HCT116 (cell line): ENCODE measurements at regions not wholly inside any gene's neighbourhood (a gene's known extent, or its start where the extent isn't known, plus 50 kb on each side); places are given as distances from the start of the nearest gene placed in this dataset.

Experiments
- ATAC-seq: fragments of 200-7000 bp; cut with Tn5 transposase; 2 replicates; pipeline ENCODE4 v1.9.1; 2020; ENCODE audit warnings: mild to moderate bottlenecking, moderate library complexity
- BruUV-seq: library from RNA; stranded (reverse); fragments of 400-500 nt; replicated peaks from 2 replicates; lab custom pipeline; 2021; lab: Mats Ljungman, UMichigan
- CTCF ChIA-PET: fragments of 300-600 bp; sonication (Branson Sonifier 250); formaldehyde crosslinking; loops from one replicate; lab custom pipeline; 2021; ENCODE audit warnings: antibody characterized with exemption; lab: Charles Lee
- POLR2A ChIA-PET: fragments of 300-600, 350-600 bp; sonication (Branson Sonifier 250); formaldehyde crosslinking; loops from one replicate; lab custom pipeline; 2021; ENCODE audit warnings: antibody characterized with exemption; lab: Charles Lee
- RAD21 ChIA-PET, 2 experiments: fragments of 300-600 bp; sonication (Branson Sonifier 250); formaldehyde crosslinking; loops; one replicate each; lab custom pipeline; 2023; ENCODE audit warnings: low total read pairs in 2 of 2; ENCODE audit not compliant: uncharacterized antibody in 2 of 2, unreplicated experiment in 2 of 2, low non-redundant PET in 1 of 2; lab: Charles Lee
- DNase-seq: peaks from one replicate; pipeline ENCODE4 v3.0.0-alpha.2; 2010; ENCODE audit warnings: low read depth, low spot score
- H2AFZ ChIP-seq: fragments of 200-600 bp; shearing (Covaris generic), sonication (generic); 2 replicates; pipeline ENCODE4 v1.6.1; 2017; ENCODE audit warnings: low read depth, mixed run types, mixed read lengths, antibody characterized with exemption, low read length; ENCODE audit not compliant: poor library complexity, severe bottlenecking
- H3K27ac ChIP-seq: 2 replicates; pipeline ENCODE4 v1.5.1; 2012; ENCODE audit warnings: low read depth, low read length
- H3K27me3 ChIP-seq: fragments of 200-600 bp; sonication (generic); 2 replicates; pipeline ENCODE4 v1.6.1; 2016; ENCODE audit warnings: mixed run types, low read length, mixed read lengths; ENCODE audit not compliant: insufficient read depth
- H3K36me3 ChIP-seq, 2 experiments: fragments of 200-500 bp in 1 of 2; fragments of 200-600 bp in 1 of 2; sonication (Bioruptor generic) in 1 of 2; sonication (generic) in 1 of 2; 2 replicates each; pipeline versions ENCODE4 v1.5.1 to v1.6.1; 2014 to 2016; ENCODE audit warnings: low read length in 2 of 2, inconsistent platforms in 1 of 2, mixed read lengths in 1 of 2, mixed run types in 1 of 2; ENCODE audit not compliant: insufficient read depth in 2 of 2, control insufficient read depth in 1 of 2
- H3K4me1 ChIP-seq, 2 experiments: fragments of 200-600 bp in 1 of 2; sonication (generic) in 1 of 2; 2 replicates each; pipeline versions ENCODE4 v1.5.1 to v1.6.1; 2012 to 2017; ENCODE audit warnings: low read length in 2 of 2, inconsistent platforms in 1 of 2, mild to moderate bottlenecking in 1 of 2, mixed read lengths in 1 of 2, mixed run types in 1 of 2, moderate library complexity in 1 of 2; ENCODE audit not compliant: insufficient read depth in 2 of 2, control insufficient read depth in 1 of 2
- H3K4me2 ChIP-seq: fragments of 200-600 bp; sonication (generic); 2 replicates; pipeline ENCODE4 v1.6.1; 2017; ENCODE audit warnings: mixed run types, low read length, mixed read lengths
- H3K4me3 ChIP-seq, 2 experiments: fragments of 200-600 bp in 1 of 2; sonication (generic) in 1 of 2; replicated peaks in 1 of 2; 2 replicates each; pipeline ENCODE4 v1.5.1; 2011 to 2016; ENCODE audit warnings: low read length in 2 of 2, control low read depth in 1 of 2, low read depth in 1 of 2, mild to moderate bottlenecking in 1 of 2, mixed read lengths in 1 of 2, mixed run types in 1 of 2
- H3K79me2 ChIP-seq: fragments of 200-600 bp; sonication (generic); 2 replicates; pipeline ENCODE4 v1.6.1; 2017; ENCODE audit warnings: mild to moderate bottlenecking, mixed run types, low read length, moderate library complexity, mixed read lengths; ENCODE audit not compliant: insufficient read depth
- H3K9ac ChIP-seq: fragments of 200-600 bp; sonication (generic); 2 replicates; pipeline ENCODE4 v1.6.1; 2016; ENCODE audit warnings: low read length, mixed read lengths
- H3K9me2 ChIP-seq: fragments of 200-600 bp; sonication (generic), shearing (Covaris generic); 2 replicates; pipeline ENCODE4 v1.6.1; 2017; ENCODE audit warnings: mixed run types, mild to moderate bottlenecking, moderate library complexity; ENCODE audit not compliant: insufficient read depth
- H3K9me3 ChIP-seq, 2 experiments: fragments of 200-500 bp in 1 of 2; fragments of 200-600 bp in 1 of 2; sonication (Bioruptor generic) in 1 of 2; sonication (generic) in 1 of 2; 2 replicates each; pipeline ENCODE4 v1.6.1; 2014 to 2017; ENCODE audit warnings: low read length in 2 of 2, mixed read lengths in 2 of 2, inconsistent platforms in 1 of 2, low read depth in 1 of 2, mild to moderate bottlenecking in 1 of 2, mixed run types in 1 of 2, moderate library complexity in 1 of 2; ENCODE audit not compliant: control insufficient read depth in 1 of 2, insufficient read depth in 1 of 2
- H4K20me1 ChIP-seq: fragments of 200-600 bp; sonication (generic), shearing (Covaris generic); 2 replicates; pipeline ENCODE4 v1.6.1; 2017; ENCODE audit warnings: mixed run types, mild to moderate bottlenecking, moderate library complexity; ENCODE audit not compliant: insufficient read depth
- ATF3 ChIP-seq: IDR thresholded peaks from 2 replicates; pipeline ENCODE4 v1.6.1; 2012
- CBX3 ChIP-seq: IDR thresholded peaks from 2 replicates; pipeline ENCODE4 v1.6.1; 2012; ENCODE audit warnings: low read depth
- CEBPB ChIP-seq: IDR thresholded peaks from 2 replicates; pipeline ENCODE4 v1.6.1; 2012; ENCODE audit warnings: low read depth
- EGR1 ChIP-seq: IDR thresholded peaks from 2 replicates; pipeline ENCODE4 v1.6.1; 2012; ENCODE audit warnings: low read depth
- ELF1 ChIP-seq: IDR thresholded peaks from 2 replicates; pipeline ENCODE4 v1.6.1; 2012; ENCODE audit warnings: low read depth, borderline replicate concordance
- EZH2 ChIP-seq: fragments of 200-600 bp; sonication (generic); IDR thresholded peaks from 2 replicates; pipeline ENCODE4 v1.6.1; 2017; ENCODE audit warnings: antibody characterized with exemption, mixed run types
- EZH2phosphoT487 ChIP-seq: fragments of 200-600 bp; IDR thresholded peaks from 2 replicates; pipeline ENCODE4 v1.6.1; 2018; ENCODE audit warnings: antibody characterized with exemption, borderline replicate concordance
- JUND ChIP-seq: IDR thresholded peaks from 2 replicates; pipeline ENCODE4 v1.6.1; 2012
- MAX ChIP-seq: IDR thresholded peaks from 2 replicates; pipeline ENCODE4 v1.6.1; 2012
- POLR2A ChIP-seq: IDR thresholded peaks from 2 replicates; pipeline ENCODE4 v1.7.0; 2011; ENCODE audit warnings: borderline replicate concordance; ENCODE audit not compliant: insufficient read depth, insufficient read length; ENCODE audit errors: extremely low read depth
- POLR2AphosphoS5 ChIP-seq: IDR thresholded peaks from 2 replicates; pipeline ENCODE4 v1.6.1; 2011; ENCODE audit warnings: mild to moderate bottlenecking, low read depth, low read length, moderate library complexity
- SIN3A ChIP-seq: IDR thresholded peaks from 2 replicates; pipeline ENCODE4 v1.6.1; 2012; ENCODE audit warnings: low read depth
- YY1 ChIP-seq: IDR thresholded peaks from 2 replicates; pipeline ENCODE4 v1.6.1; 2011; ENCODE audit warnings: low read length, low read depth, moderate library complexity, mild to moderate bottlenecking; ENCODE audit not compliant: insufficient replicate concordance; ENCODE audit errors: extremely low read depth
- ZFX ChIP-seq: fragments of 450-650 bp; IDR thresholded peaks from 2 replicates; pipeline ENCODE4 v1.6.1; 2017
- ZNF274 ChIP-seq: fragments of 200-500 bp; sonication (Bioruptor generic); IDR thresholded peaks from 2 replicates; pipeline ENCODE4 v1.6.1; 2014; ENCODE audit warnings: mild to moderate bottlenecking, low read depth, low read length, inconsistent platforms
- intact Hi-C: fragments of 100-400 bp; cut with micrococcal nuclease; formaldehyde crosslinking; loops from 2 replicates; pipeline ENCODE4 v1.10.0; 2022
- TF ChIP-seq, protein P1 (sequence below): IDR thresholded peaks from 2 replicates; pipeline ENCODE4 v1.6.1; 2012; ENCODE audit warnings: low read depth
- TF ChIP-seq, protein P2 (sequence below): IDR thresholded peaks from 2 replicates; pipeline ENCODE4 v1.6.1; 2011; ENCODE audit warnings: mild to moderate bottlenecking, low read length, moderate library complexity; ENCODE audit not compliant: insufficient replicate concordance; ENCODE audit errors: extremely low read depth

DNA sequence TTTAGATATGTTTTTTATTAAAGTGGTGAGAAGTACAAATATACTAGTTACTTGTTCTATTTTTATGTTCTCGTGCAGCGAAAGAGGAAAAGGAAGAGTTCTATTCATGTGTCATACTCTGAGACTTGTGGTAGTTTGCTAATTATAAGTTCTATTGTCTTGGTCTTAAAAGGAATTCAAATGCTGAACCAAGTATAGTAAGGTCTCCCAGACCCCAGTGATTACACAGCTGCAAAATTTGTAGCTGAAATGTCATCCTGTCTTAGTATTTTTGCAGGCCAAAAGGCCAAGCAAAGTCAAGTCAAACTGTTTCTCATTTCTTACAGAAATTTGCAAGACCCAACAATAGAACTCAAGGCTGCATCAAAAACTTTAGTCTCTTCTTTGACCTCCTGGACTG, 268.7 kb downstream of the CHRM3 start (continued):
- TF ChIP-seq ZNF274 (no peak), YY1 (no peak), EGR1 (no peak), ZFX (no peak), ELF1 (no peak)
- TF ChIP-seq, protein P1, sequence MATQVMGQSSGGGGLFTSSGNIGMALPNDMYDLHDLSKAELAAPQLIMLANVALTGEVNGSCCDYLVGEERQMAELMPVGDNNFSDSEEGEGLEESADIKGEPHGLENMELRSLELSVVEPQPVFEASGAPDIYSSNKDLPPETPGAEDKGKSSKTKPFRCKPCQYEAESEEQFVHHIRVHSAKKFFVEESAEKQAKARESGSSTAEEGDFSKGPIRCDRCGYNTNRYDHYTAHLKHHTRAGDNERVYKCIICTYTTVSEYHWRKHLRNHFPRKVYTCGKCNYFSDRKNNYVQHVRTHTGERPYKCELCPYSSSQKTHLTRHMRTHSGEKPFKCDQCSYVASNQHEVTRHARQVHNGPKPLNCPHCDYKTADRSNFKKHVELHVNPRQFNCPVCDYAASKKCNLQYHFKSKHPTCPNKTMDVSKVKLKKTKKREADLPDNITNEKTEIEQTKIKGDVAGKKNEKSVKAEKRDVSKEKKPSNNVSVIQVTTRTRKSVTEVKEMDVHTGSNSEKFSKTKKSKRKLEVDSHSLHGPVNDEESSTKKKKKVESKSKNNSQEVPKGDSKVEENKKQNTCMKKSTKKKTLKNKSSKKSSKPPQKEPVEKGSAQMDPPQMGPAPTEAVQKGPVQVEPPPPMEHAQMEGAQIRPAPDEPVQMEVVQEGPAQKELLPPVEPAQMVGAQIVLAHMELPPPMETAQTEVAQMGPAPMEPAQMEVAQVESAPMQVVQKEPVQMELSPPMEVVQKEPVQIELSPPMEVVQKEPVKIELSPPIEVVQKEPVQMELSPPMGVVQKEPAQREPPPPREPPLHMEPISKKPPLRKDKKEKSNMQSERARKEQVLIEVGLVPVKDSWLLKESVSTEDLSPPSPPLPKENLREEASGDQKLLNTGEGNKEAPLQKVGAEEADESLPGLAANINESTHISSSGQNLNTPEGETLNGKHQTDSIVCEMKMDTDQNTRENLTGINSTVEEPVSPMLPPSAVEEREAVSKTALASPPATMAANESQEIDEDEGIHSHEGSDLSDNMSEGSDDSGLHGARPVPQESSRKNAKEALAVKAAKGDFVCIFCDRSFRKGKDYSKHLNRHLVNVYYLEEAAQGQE, result no peak

- Histone ChIP-seq H3K9me3 (peaks cover 0 to 6% of the 10 kb centered on the region in 2 experiments; a peak in 2 of 4 replicates), H2AFZ (no peak overlapping the region), H3K4me2 (no peak overlapping the region), H3K4me1 (no peaks in the 10 kb centered on the region), H4K20me1 (no peaks in the 10 kb centered on the region), H3K9ac (no peak overlapping the region), H3K4me3 (no peak overlapping the region), H3K9me2 (no peaks in the 10 kb centered on the region), H3K36me3 (no peaks in the 10 kb centered on the region), H3K27me3 (no peaks in the 10 kb centered on the region), H3K27ac (no peak overlapping the region), H3K79me2 (no peaks in the 10 kb centered on the region)
- TF ChIP-seq CBX3 (no peak), ZNF274 (no peak), POLR2AphosphoS5 (no peak), SIN3A (no peak), ZFX (no peak), POLR2A (no peak), MAX (no peak), EZH2 (no peak), ELF1 (no peak), EZH2phosphoT487 (no peak), JUND (no peak), CEBPB (no peak), ATF3 (no peak), YY1 (no peak)
- TF ChIP-seq, protein P2, sequence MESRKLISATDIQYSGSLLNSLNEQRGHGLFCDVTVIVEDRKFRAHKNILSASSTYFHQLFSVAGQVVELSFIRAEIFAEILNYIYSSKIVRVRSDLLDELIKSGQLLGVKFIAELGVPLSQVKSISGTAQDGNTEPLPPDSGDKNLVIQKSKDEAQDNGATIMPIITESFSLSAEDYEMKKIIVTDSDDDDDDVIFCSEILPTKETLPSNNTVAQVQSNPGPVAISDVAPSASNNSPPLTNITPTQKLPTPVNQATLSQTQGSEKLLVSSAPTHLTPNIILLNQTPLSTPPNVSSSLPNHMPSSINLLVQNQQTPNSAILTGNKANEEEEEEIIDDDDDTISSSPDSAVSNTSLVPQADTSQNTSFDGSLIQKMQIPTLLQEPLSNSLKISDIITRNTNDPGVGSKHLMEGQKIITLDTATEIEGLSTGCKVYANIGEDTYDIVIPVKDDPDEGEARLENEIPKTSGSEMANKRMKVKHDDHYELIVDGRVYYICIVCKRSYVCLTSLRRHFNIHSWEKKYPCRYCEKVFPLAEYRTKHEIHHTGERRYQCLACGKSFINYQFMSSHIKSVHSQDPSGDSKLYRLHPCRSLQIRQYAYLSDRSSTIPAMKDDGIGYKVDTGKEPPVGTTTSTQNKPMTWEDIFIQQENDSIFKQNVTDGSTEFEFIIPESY, result no peak
- TF ChIP-seq, protein P1, result no peak
- ChIA-PET POLR2A (no interaction called here), CTCF (no interaction called here), RAD21 (no interaction called here)
- BruUV-seq, result no TSS peak
- no peak for DNase-seq
- ATAC-seq, result no peak
- intact Hi-C loops, result no loop called here
Observed at GRCh38 chr1:239657291-239657690, 270.9 kb downstream of the CHRM3 start.
